RWPE2 (cell line): ENCODE measurements at regions not wholly inside any gene's neighbourhood (a gene's known extent, or its start where the extent isn't known, plus 50 kb on each side); places are given as distances from the start of the nearest gene placed in this dataset.

ENCODE experiments used
- ATAC-seq: fragments of 200-7000 bp; cut with Tn5 transposase; 3 replicates; pipeline ENCODE4 v1.9.1; 2021; ENCODE audit warnings: low read depth
- DNase-seq: peaks from one replicate; pipeline ENCODE4 v3.0.0-alpha.2; 2020; ENCODE audit warnings: low spot score
- H3K27ac ChIP-seq: fragments of 450-650 bp; 2 replicates; pipeline ENCODE4 v1.5.1; 2017; ENCODE audit warnings: mild to moderate bottlenecking; ENCODE audit not compliant: poor library complexity, severe bottlenecking
- H3K27me3 ChIP-seq: fragments of 250-450 bp; sonication (Bioruptor Pico); 2 replicates; pipeline ENCODE4 v1.5.1; 2021; ENCODE audit warnings: mild to moderate bottlenecking, moderate library complexity; ENCODE audit not compliant: insufficient read depth, poor library complexity, severe bottlenecking
- H3K36me3 ChIP-seq: fragments of 250-450 bp; sonication (Bioruptor Pico); 2 replicates; pipeline ENCODE4 v1.5.1; 2020; ENCODE audit warnings: low read depth, mild to moderate bottlenecking, moderate library complexity
- H3K4me1 ChIP-seq: fragments of 250-450 bp; sonication (Bioruptor Pico); 2 replicates; pipeline ENCODE4 v1.5.1; 2021; ENCODE audit warnings: mild to moderate bottlenecking, moderate library complexity; ENCODE audit not compliant: insufficient read depth, poor library complexity, severe bottlenecking
- H3K4me3 ChIP-seq: fragments of 250-450 bp; sonication (Bioruptor Pico); 2 replicates; pipeline ENCODE4 v1.5.1; 2021; ENCODE audit warnings: mild to moderate bottlenecking, moderate library complexity; ENCODE audit not compliant: severe bottlenecking
- H3K9me3 ChIP-seq: fragments of 250-450 bp; sonication (Bioruptor Pico); 2 replicates; pipeline ENCODE4 v1.5.1; 2021; ENCODE audit warnings: mild to moderate bottlenecking, moderate library complexity; ENCODE audit not compliant: severe bottlenecking
- TF ChIP-seq, protein P1 (sequence below): fragments of 450-650 bp; IDR thresholded peaks from one replicate; pipeline ENCODE4 v1.5.1; 2017; ENCODE audit warnings: mild to moderate bottlenecking, moderate library complexity; ENCODE audit not compliant: poor library complexity, severe bottlenecking

DNA sequence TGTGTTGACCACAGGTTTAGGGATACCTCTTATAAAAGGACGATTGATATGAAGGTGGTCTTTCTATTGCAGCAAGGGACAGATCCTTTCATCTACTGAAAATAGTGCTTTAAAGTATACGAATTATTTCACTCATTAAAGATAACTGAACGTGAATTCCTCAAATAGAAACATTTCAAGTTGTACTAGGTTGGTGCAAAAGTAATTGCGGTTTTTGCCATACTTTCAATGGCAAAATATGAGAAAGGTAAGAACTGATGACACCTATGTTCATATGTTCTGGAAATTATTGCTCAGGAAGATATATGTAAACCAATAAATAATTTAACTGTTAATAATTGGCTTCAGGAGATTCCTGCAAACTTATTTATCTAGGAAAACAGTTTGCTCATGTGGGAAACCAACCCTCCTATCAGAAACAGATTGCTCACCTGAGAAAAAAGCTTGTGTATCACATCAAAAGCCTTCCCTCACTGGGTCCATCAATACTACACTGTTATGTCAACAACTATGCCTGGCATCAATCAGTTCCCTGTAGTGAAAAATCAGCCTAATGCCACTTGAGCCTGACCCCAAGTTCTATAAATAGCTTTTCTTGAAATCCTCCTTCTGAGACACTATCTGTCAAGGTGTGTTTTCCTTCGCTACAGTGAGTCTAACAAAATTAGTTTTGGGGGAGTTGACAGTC is 81.5 kb upstream of the ACSL3 start:
- Histone ChIP-seq H3K27ac (no peak overlapping the region), H3K36me3 (no peaks in the 10 kb centered on the region), H3K4me3 (no peak overlapping the region), H3K9me3 (no peaks in the 10 kb centered on the region), H3K27me3 (no peaks in the 10 kb centered on the region), H3K4me1 (no peaks in the 10 kb centered on the region)
- ATAC-seq, result no peak
- no peak for DNase-seq
- TF ChIP-seq, protein P1, sequence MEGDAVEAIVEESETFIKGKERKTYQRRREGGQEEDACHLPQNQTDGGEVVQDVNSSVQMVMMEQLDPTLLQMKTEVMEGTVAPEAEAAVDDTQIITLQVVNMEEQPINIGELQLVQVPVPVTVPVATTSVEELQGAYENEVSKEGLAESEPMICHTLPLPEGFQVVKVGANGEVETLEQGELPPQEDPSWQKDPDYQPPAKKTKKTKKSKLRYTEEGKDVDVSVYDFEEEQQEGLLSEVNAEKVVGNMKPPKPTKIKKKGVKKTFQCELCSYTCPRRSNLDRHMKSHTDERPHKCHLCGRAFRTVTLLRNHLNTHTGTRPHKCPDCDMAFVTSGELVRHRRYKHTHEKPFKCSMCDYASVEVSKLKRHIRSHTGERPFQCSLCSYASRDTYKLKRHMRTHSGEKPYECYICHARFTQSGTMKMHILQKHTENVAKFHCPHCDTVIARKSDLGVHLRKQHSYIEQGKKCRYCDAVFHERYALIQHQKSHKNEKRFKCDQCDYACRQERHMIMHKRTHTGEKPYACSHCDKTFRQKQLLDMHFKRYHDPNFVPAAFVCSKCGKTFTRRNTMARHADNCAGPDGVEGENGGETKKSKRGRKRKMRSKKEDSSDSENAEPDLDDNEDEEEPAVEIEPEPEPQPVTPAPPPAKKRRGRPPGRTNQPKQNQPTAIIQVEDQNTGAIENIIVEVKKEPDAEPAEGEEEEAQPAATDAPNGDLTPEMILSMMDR, result no peak

DNA sequence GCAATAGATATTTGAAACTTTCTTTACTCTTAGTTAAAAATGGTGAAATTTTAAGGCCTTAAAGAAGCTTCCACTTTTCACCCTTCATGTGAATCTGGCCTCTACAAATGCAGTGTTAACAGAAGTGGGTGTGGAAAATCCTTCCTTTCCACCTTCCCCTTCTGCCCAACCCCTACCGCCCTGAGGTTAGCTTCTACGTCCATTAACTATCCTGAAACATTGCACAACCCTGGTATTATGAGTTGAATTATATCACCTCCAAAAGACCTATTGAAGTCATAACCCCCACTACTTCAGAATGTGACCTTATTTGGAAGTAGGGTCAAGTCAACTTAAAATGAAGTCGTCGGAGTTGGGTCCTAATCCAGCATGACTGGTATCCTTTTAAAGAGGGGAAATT is 80.8 kb upstream of the ACSL3 start:
- Histone ChIP-seq H3K27ac (no peak overlapping the region), H3K4me1 (no peaks in the 10 kb centered on the region), H3K4me3 (no peak overlapping the region), H3K36me3 (no peaks in the 10 kb centered on the region), H3K27me3 (no peaks in the 10 kb centered on the region), H3K9me3 (no peaks in the 10 kb centered on the region)
- TF ChIP-seq, protein P1, result no peak
- no peak for ATAC-seq
- DNase-seq, result no peak

DNA sequence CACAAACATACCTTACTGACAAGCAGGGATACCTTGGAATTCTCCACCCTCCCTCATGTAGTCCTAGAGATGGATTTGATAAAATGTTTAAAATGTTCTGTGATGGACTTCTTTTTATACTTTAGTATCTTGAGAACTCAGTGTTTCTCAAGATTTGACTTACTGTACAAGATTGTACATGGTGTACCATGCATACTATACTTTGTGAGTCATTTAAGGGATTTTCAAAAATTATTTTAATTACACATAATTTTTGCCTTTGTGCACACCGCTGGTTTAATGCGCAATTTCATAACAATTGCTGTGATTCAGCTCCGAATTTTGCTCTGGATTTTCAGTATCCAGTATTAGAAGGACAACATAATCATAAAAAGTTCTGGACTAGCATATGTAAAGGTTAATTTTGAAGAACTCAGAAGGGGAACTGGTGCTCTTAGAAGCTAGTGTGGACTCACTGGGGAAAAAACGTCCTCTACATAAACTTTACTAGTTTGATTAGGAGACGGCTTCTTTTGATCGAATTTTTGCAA is 78.6 kb upstream of the ACSL3 start:
- Histone ChIP-seq H3K36me3 (no peaks in the 10 kb centered on the region), H3K27me3 (no peaks in the 10 kb centered on the region), H3K4me3 (no peak overlapping the region), H3K4me1 (no peaks in the 10 kb centered on the region), H3K9me3 (no peaks in the 10 kb centered on the region), H3K27ac (no peak overlapping the region)
- TF ChIP-seq, protein P1, result no peak
- ATAC-seq (no peak), DNase-seq (no peak)

DNA sequence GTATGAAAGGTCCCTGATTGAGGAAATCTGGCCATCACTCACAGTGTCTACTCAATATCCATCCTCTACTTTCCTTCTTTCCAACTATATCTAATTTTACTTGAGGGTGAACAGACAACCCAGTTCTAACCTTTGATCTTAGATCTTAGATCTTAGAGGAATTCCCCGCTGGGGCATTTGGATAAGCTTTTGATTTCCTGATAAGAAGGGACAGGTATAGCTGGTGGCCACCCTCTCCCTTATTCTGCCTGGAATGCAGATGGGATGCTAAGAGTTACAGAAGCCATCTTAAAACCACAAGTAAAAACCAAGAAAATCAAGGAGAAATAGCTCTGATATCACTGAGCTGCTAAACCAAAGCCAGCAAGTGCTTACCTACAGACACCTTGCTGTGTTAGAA is 77.2 kb upstream of the ACSL3 start:
- Histone ChIP-seq H3K9me3 (no peaks in the 10 kb centered on the region), H3K27ac (no peak overlapping the region), H3K27me3 (no peaks in the 10 kb centered on the region), H3K4me3 (no peak overlapping the region), H3K36me3 (no peaks in the 10 kb centered on the region), H3K4me1 (no peaks in the 10 kb centered on the region)
- ATAC-seq, result no peak
- TF ChIP-seq, protein P1, result no peak
- no peak for DNase-seq

DNA sequence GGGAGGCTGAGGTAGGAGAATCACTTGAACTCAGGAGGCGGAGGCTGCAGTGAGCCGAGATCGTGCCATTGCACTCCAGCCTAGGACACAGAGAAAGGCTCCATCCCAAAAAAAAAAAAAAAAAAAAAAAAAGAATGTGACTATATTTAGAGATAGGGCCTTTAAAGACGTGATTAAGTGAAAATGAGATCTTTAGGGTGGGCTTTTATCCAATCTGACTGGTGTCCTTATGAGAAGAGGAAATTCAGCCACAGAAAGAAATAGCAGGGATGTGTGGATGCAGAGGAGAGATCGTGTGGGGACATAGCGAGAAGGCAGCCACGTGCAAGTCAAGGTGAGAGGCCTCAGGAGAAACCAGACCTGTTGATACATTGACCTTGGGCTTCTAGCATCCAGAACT is 69.9 kb upstream of the ACSL3 start:
- TF ChIP-seq, protein P1, result no peak
- no peaks in the 10 kb centered on the region for H3K9me3 ChIP-seq
- no peak overlapping the region for H3K4me3 ChIP-seq
- H3K27ac ChIP-seq, result no peak overlapping the region
- ATAC-seq (no peak), DNase-seq (no peak)
- H3K4me1 ChIP-seq, result peaks cover 3% of the 10 kb centered on the region
- no peaks in the 10 kb centered on the region for H3K36me3 ChIP-seq
- no peaks in the 10 kb centered on the region for H3K27me3 ChIP-seq
